22Rv1 (cell line): ENCODE measurements at regions not wholly inside any gene's neighbourhood (a gene's known extent, or its start where the extent isn't known, plus 50 kb on each side); places are given as distances from the start of the nearest gene placed in this dataset.

Source experiments
- CTCF ChIP-seq: fragments of 450-650 bp; IDR thresholded peaks from 2 replicates; pipeline ENCODE4 v1.5.1; 2017; ENCODE audit warnings: mild to moderate bottlenecking
- ZFX ChIP-seq: fragments of 450-650 bp; IDR thresholded peaks from 2 replicates; pipeline ENCODE4 v1.6.1; 2017; ENCODE audit warnings: antibody characterized with exemption, borderline replicate concordance

DNA sequence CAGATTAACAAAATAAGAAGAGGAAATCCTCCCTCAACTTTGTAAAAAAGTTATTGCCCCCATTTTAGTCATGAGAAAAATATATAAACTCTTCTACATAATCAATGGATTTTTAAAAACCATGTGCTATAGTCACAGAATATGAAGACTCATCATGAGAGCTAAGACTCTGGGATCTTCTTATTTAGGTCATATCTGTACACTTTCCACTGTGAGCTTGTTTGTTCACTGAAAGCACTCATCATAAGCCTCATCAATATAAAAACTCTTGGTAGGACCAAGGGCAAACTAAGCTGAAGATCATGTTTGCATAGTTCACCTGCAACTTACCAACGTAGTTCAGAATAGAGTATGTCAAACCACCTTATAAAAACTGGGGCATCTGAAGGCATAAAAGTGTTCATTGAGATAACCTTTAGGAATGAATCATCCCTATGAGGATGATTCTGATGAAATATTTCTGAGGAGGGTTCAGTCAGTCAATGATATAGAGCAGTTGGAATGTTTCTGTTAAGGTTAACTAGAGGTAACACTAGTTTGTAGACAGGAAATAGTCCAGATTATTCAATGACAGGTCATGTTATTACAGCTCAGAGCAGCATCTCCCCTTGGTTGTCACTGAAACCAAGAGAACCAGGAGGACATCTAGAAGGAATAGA lies 289.9 kb upstream of the SMC2 start:
- no peak for TF ChIP-seq CTCF
- TF ChIP-seq ZFX = no peak
